ENCODE measurements at regions not wholly inside any gene's neighbourhood (a gene's known extent, or its start where the extent isn't known, plus 50 kb on each side); places are given as distances from the start of the nearest gene placed in this dataset.
A peak's percentile ranks its signal among the peaks of the same experiment; 100 is the strongest.

DNA sequence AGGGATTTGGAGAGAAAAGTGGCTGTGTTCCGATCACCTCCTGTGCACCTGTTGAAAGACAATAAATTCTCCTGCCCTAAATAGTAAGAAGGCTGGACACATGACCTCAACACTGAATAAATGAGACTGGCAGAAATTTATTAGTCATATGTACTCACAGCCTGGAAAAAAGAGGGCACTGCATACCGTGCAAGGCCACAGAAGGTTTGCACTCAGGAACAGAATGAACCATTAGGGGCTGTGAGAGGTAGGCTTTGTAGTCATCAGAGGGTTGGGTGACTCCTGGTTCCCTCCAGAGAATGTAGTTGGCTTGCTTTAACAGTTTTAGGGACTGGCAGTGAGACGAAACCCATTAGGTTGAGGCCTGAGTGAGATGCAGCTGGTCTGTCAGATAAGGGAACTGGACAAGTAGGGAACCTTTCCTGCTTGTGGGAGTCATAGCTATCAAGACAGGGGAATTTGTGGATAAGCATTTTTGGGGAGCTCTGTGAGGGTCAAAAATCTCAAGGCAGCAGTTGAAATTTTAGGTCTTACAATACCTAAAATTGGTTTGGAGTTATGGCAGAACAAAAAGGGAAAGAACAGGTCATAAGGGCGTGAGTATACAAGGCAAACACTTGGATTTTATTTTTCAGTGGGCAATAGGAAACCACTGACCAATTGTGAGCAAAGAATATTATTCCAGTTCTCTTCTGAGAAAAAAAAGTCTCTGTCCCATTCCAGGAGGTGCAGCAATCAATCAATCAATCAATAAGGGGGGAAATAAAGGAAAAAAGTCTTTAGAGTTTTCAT, 67.9 kb upstream of the BTN3A2 start:
- TF ChIP-seq POLR2AphosphoS5 (IDR thresholded peaks at IDR 0.05; ENCODE audit: low read depth, low read length): no peak
- TF ChIP-seq SIN3A (IDR thresholded peaks at IDR 0.05; ENCODE audit: borderline replicate concordance, insufficient read depth, low read depth, low read length): no peak
- TF ChIP-seq, protein P1, sequence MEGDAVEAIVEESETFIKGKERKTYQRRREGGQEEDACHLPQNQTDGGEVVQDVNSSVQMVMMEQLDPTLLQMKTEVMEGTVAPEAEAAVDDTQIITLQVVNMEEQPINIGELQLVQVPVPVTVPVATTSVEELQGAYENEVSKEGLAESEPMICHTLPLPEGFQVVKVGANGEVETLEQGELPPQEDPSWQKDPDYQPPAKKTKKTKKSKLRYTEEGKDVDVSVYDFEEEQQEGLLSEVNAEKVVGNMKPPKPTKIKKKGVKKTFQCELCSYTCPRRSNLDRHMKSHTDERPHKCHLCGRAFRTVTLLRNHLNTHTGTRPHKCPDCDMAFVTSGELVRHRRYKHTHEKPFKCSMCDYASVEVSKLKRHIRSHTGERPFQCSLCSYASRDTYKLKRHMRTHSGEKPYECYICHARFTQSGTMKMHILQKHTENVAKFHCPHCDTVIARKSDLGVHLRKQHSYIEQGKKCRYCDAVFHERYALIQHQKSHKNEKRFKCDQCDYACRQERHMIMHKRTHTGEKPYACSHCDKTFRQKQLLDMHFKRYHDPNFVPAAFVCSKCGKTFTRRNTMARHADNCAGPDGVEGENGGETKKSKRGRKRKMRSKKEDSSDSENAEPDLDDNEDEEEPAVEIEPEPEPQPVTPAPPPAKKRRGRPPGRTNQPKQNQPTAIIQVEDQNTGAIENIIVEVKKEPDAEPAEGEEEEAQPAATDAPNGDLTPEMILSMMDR (IDR thresholded peaks at IDR 0.05): no peak
- TF ChIP-seq, protein P2, sequence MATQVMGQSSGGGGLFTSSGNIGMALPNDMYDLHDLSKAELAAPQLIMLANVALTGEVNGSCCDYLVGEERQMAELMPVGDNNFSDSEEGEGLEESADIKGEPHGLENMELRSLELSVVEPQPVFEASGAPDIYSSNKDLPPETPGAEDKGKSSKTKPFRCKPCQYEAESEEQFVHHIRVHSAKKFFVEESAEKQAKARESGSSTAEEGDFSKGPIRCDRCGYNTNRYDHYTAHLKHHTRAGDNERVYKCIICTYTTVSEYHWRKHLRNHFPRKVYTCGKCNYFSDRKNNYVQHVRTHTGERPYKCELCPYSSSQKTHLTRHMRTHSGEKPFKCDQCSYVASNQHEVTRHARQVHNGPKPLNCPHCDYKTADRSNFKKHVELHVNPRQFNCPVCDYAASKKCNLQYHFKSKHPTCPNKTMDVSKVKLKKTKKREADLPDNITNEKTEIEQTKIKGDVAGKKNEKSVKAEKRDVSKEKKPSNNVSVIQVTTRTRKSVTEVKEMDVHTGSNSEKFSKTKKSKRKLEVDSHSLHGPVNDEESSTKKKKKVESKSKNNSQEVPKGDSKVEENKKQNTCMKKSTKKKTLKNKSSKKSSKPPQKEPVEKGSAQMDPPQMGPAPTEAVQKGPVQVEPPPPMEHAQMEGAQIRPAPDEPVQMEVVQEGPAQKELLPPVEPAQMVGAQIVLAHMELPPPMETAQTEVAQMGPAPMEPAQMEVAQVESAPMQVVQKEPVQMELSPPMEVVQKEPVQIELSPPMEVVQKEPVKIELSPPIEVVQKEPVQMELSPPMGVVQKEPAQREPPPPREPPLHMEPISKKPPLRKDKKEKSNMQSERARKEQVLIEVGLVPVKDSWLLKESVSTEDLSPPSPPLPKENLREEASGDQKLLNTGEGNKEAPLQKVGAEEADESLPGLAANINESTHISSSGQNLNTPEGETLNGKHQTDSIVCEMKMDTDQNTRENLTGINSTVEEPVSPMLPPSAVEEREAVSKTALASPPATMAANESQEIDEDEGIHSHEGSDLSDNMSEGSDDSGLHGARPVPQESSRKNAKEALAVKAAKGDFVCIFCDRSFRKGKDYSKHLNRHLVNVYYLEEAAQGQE (IDR thresholded peaks at IDR 0.05; ENCODE audit: insufficient read depth in 1 of 2, low read depth in 2 of 2, low read length in 1 of 2): no peak
- no peak for TF ChIP-seq TCF7L2 (IDR thresholded peaks at IDR 0.05; ENCODE audit: low read depth, low read length)
- ATAC-seq (no peak), DNase-seq (ENCODE audit: low read depth, low spot score) (no peak)
- Histone ChIP-seq H3K4me3 (ENCODE audit: low read depth in 2 of 2, low read length in 2 of 2) (no peak overlapping the region), H3K9me3 (ENCODE audit: control insufficient read depth, insufficient read depth, low read depth, low read length) (no peaks in the 10 kb centered on the region; the same call in 1 of the 2 replicates), H3K36me3 (ENCODE audit: control insufficient read depth, insufficient read depth, low read length) (no peaks in the 10 kb centered on the region), H3K27me3 (ENCODE audit: control insufficient read depth, insufficient read depth, low read length) (no peaks in the 10 kb centered on the region), H3K27ac (ENCODE audit: low read length) (no peak overlapping the region), H3K4me1 (ENCODE audit: control insufficient read depth, insufficient read depth, low read length) (peaks cover 8% of the 10 kb centered on the region; the same call in 1 of the 2 replicates)
- no TSS peak for BruUV-seq (replicated peaks)
- CTCF ChIA-PET: no interaction called here
- intact Hi-C loops (cut with micrococcal nuclease; ENCODE audit: unreplicated experiment) (no loop called here), in situ Hi-C loops (cut with HindIII; ENCODE audit: low pct_unique_long_range_greater_than_20kb, low sequenced_read_pairs) (no loop called here)
- POLR2A ChIA-PET: no interaction called here

DNA sequence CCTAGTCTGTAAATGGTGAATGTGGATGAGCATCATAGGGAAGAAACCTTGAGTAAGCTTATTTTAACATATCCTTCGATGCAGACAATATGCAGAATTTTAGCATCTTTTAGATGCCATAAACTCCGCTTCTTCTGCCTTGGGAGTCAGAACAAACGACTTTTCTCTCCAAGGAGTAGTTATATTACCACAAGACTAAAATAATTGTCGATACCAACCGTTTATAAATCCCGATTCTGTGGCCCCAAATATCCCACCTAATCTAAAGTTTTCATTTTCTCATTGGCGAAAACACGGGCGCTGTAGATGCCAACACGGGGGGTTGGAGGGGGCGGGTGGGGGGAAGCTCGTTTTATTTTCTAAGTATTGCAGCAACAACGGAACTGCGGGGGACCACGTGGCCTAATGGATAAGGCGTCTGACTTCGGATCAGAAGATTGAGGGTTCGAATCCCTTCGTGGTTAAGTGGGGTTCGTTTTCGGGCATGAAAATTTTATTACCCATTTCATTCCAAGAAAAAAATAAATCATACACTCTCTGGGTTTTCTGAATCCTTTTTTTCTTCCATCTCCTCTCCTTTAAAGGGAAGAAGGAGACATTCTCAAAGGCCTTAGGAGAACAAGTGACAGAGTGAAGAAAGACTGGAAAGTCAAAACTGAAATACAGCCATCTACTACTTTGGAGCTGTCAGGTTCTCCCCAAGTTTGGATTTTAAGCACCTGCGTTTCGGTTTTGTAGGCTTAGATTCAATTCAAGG, 65.5 kb upstream of the BTN3A2 start:
- H3K27me3 ChIP-seq (ENCODE audit: control insufficient read depth, insufficient read depth, low read length): no peaks in the 10 kb centered on the region
- H3K9me3 ChIP-seq (ENCODE audit: control insufficient read depth, insufficient read depth, low read depth, low read length): no peaks in the 10 kb centered on the region; the same call in 1 of the 2 replicates
- in situ Hi-C loops (cut with HindIII; ENCODE audit: low pct_unique_long_range_greater_than_20kb, low sequenced_read_pairs) (no loop called here), intact Hi-C loops (cut with micrococcal nuclease; ENCODE audit: unreplicated experiment) (no loop called here)
- BruUV-seq (replicated peaks): no TSS peak
- ATAC-seq (peak; percentile 80), DNase-seq (ENCODE audit: low read depth, low spot score) (no peak)
- no peaks in the 10 kb centered on the region for H3K36me3 ChIP-seq (ENCODE audit: control insufficient read depth, insufficient read depth, low read length)
- CTCF ChIA-PET: interaction anchor here (0.6 kb wide), 1 partner anchor 42 kb away, joined by 3 read pairs; no protein-coding TSS in a partner anchor
- POLR2A ChIA-PET: no interaction called here
- H3K27ac ChIP-seq (ENCODE audit: low read length): peak overlapping the region; percentile 35; the same call in 1 of the 2 replicates
- TF ChIP-seq, protein P1 (IDR thresholded peaks at IDR 0.05): no peak
- TF ChIP-seq TCF7L2 (IDR thresholded peaks at IDR 0.05; ENCODE audit: low read depth, low read length): no peak
- TF ChIP-seq, protein P2 (IDR thresholded peaks at IDR 0.05; ENCODE audit: insufficient read depth in 1 of 2, low read depth in 2 of 2, low read length in 1 of 2): no peak
- TF ChIP-seq SIN3A (IDR thresholded peaks at IDR 0.05; ENCODE audit: borderline replicate concordance, insufficient read depth, low read depth, low read length): no peak
- TF ChIP-seq POLR2AphosphoS5 (IDR thresholded peaks at IDR 0.05; ENCODE audit: low read depth, low read length): no peak
- H3K4me3 ChIP-seq (ENCODE audit: low read depth in 2 of 2, low read length in 2 of 2): peak overlapping the region; percentile 46 to 68
- 0 out of 2 replicates have a peak, but pooled peaks cover 8% of the 10 kb centered on the region for H3K4me1 ChIP-seq (ENCODE audit: control insufficient read depth, insufficient read depth, low read length)
